ENCODE measurements at regions not wholly inside any gene's neighbourhood (a gene's known extent, or its start where the extent isn't known, plus 50 kb on each side); places are given as distances from the start of the nearest gene placed in this dataset.

- TF ChIP-seq CTCF (IDR thresholded peaks at IDR 0.05) (no peak), POLR2A (IDR thresholded peaks at IDR 0.05) (no peak)
Observed at GRCh38 chrX:115413246-115413878, 123.8 kb downstream of the LUZP4 start.
